K562 (cell line): ENCODE measurements at regions not wholly inside any gene's neighbourhood (a gene's known extent, or its start where the extent isn't known, plus 50 kb on each side); places are given as distances from the start of the nearest gene placed in this dataset.

Experiments
- ATAC-seq: fragments of 200-7000 bp; cut with Tn5 transposase; 3 replicates; pipeline ENCODE4 v1.9.1; 2020; ENCODE audit warnings: moderate library complexity
- BruUV-seq: library from RNA; stranded (reverse); fragments of 400-500 nt; replicated peaks from 2 replicates; lab custom pipeline; 2021; lab: Mats Ljungman, UMichigan
- CTCF ChIA-PET: fragments of 300-600 bp; formaldehyde crosslinking; extraction: SDS; loops from one replicate; lab custom pipeline; 2021; ENCODE audit warnings: low intra/inter-chr PET ratio; lab: Yijun Ruan, JAX
- POLR2A ChIA-PET: fragments of 300-600, 350-650 bp; sonication (Branson Sonifier 250); formaldehyde crosslinking; extraction: SDS; loops from one replicate; lab custom pipeline; 2021; ENCODE audit warnings: antibody characterized with exemption, inconsistent platforms; lab: Yijun Ruan, JAX
- DNase-seq, 4 experiments: peaks; one replicate each; pipeline versions ENCODE4 v3.0.0 to v3.0.0-alpha.2; 2011 to 2018; ENCODE audit warnings: low spot score in 3 of 4, mixed read lengths in 3 of 4; ENCODE audit errors: extremely low read depth in 1 of 4
- FAIRE-seq: peaks from 2 replicates; lab custom pipeline; 2011; peaks lifted over from hg19 to GRCh38; lab: Jason Lieb, UNC
- H2AFZ ChIP-seq: 2 replicates; pipeline ENCODE4 v1.6.0; 2011; ENCODE audit warnings: low read depth, low read length, control low read depth, inconsistent platforms
- H3K27ac ChIP-seq: fragments of 200-600 bp; 3 replicates; pipeline ENCODE4 v1.8.0; 2011; ENCODE audit warnings: low read depth, mild to moderate bottlenecking, control low read depth, inconsistent platforms, low read length, moderate library complexity, mixed read lengths; ENCODE audit errors: extremely low read depth
- H3K27me3 ChIP-seq, 2 experiments: fragments of 300-600 bp in 1 of 2; 2 replicates in 1 of 2; 3 replicates in 1 of 2; pipeline versions ENCODE4 v1.6.0 to v1.8.0; 2011; ENCODE audit warnings: inconsistent platforms in 2 of 2, low read length in 2 of 2, mild to moderate bottlenecking in 1 of 2, mixed read lengths in 1 of 2, moderate library complexity in 1 of 2; ENCODE audit not compliant: control insufficient read depth in 2 of 2, insufficient read depth in 2 of 2
- H3K36me3 ChIP-seq: fragments of 300-600 bp; 3 replicates; pipeline ENCODE4 v1.8.0; 2011; ENCODE audit warnings: mild to moderate bottlenecking, low read length, inconsistent platforms; ENCODE audit not compliant: control insufficient read depth, insufficient read depth
- H3K4me1 ChIP-seq, 2 experiments: fragments of 200-600 bp in 1 of 2; replicated peaks in 1 of 2; 2 replicates in 1 of 2; 3 replicates in 1 of 2; pipeline versions ENCODE4 v1.5.1 to v1.8.0; 2011; ENCODE audit warnings: inconsistent platforms in 2 of 2, low read length in 2 of 2, mild to moderate bottlenecking in 1 of 2, mixed read lengths in 1 of 2, moderate library complexity in 1 of 2; ENCODE audit not compliant: control insufficient read depth in 2 of 2, insufficient read depth in 2 of 2
- H3K4me2 ChIP-seq: 2 replicates; pipeline ENCODE4 v1.6.1; 2011; ENCODE audit warnings: low read length, control low read depth, inconsistent platforms, mixed read lengths; ENCODE audit not compliant: insufficient read depth
- H3K4me3 ChIP-seq: fragments of 200-600 bp; sonication (generic), shearing (Covaris generic); 2 replicates; pipeline ENCODE4 v1.5.1; 2016; ENCODE audit warnings: control low read depth, inconsistent platforms
- H3K79me2 ChIP-seq: fragments of 200-600 bp; 3 replicates; pipeline ENCODE4 v1.8.0; 2011; ENCODE audit warnings: low read length, inconsistent platforms; ENCODE audit not compliant: control insufficient read depth, insufficient read depth
- H3K9ac ChIP-seq, 2 experiments: 2 replicates each; pipeline versions ENCODE4 v1.6.0 to v1.6.1; 2011; ENCODE audit warnings: low read depth in 2 of 2, low read length in 2 of 2, control low read depth in 1 of 2, inconsistent platforms in 1 of 2, mild to moderate bottlenecking in 1 of 2, mixed read lengths in 1 of 2; ENCODE audit not compliant: insufficient read depth in 1 of 2
- H3K9me1 ChIP-seq: one replicate; pipeline ENCODE4 v1.6.0; 2011; ENCODE audit warnings: inconsistent platforms, mild to moderate bottlenecking, low read length, moderate library complexity; ENCODE audit not compliant: control insufficient read depth, insufficient read depth
- H3K9me3 ChIP-seq: replicated peaks from 2 replicates; pipeline ENCODE4 v1.5.1; 2011; ENCODE audit warnings: low read depth, low read length, inconsistent platforms; ENCODE audit not compliant: control insufficient read depth, insufficient read depth
- H4K20me1 ChIP-seq: replicated peaks from 2 replicates; pipeline ENCODE4 v1.6.1; 2011; ENCODE audit warnings: low read length, inconsistent platforms, mixed read lengths; ENCODE audit not compliant: control insufficient read depth, insufficient read depth
- CBX5 ChIP-seq: IDR thresholded peaks from 2 replicates; pipeline ENCODE4 v1.6.1; 2014; ENCODE audit warnings: low read depth, borderline replicate concordance
- HDAC6 ChIP-seq: IDR thresholded peaks from 2 replicates; pipeline ENCODE4 v1.6.1; 2012; ENCODE audit warnings: low read depth, mild to moderate bottlenecking, control low read depth, inconsistent platforms, low read length, moderate library complexity
- KLF10 ChIP-seq: fragments of 250-450 bp; sonication (Bioruptor Pico); IDR thresholded peaks from 2 replicates; pipeline ENCODE4 v1.6.1; 2021; ENCODE audit warnings: matching md5 sums
- TEAD1 ChIP-seq, 2 experiments: fragments of 450-650 bp in 1 of 2; sonication (generic) in 1 of 2; formaldehyde crosslinking; IDR thresholded peaks; 2 replicates each; pipeline versions ENCODE4 v1.4.0 to v1.8.0; 2020 to 2022; ENCODE audit warnings: mild to moderate bottlenecking in 2 of 2, missing genetic modification reagents in 1 of 2
- ZNF707 ChIP-seq: fragments of 250-450 bp; sonication (Bioruptor Pico); conservative IDR thresholded peaks from 2 replicates; pipeline ENCODE4 v1.8.0; 2022; ENCODE audit warnings: inconsistent platforms, mild to moderate bottlenecking, moderate library complexity
- WGBS: fragments of 100-300 bp; shearing (Covaris generic); methylation state at CpG from one replicate; pipeline ENCODE4 v1.1.6; 2016; ENCODE audit warnings: low coverage, mixed read lengths; ENCODE audit not compliant: insufficient coverage; ENCODE audit errors: missing lambda C conversion rate; 5-methylcytosine and 5-hydroxymethylcytosine counted together
- in situ Hi-C: fragments of 300-500 bp; cut with MboI; formaldehyde crosslinking; loops from 4 replicates; pipeline ENCODE4 v1.15.0; 2018; ENCODE audit warnings: inconsistent platforms, mixed read lengths
- intact Hi-C: fragments of 100-400 bp; cut with micrococcal nuclease; formaldehyde crosslinking; loops from 2 replicates; pipeline ENCODE4 v1.14.2; 2022
- TF ChIP-seq, protein P1 (sequence below): fragments of 450-650 bp; IDR thresholded peaks from one replicate; pipeline ENCODE4 v1.6.1; 2018; ENCODE audit warnings: mild to moderate bottlenecking, moderate library complexity; ENCODE audit not compliant: partially characterized antibody

DNA sequence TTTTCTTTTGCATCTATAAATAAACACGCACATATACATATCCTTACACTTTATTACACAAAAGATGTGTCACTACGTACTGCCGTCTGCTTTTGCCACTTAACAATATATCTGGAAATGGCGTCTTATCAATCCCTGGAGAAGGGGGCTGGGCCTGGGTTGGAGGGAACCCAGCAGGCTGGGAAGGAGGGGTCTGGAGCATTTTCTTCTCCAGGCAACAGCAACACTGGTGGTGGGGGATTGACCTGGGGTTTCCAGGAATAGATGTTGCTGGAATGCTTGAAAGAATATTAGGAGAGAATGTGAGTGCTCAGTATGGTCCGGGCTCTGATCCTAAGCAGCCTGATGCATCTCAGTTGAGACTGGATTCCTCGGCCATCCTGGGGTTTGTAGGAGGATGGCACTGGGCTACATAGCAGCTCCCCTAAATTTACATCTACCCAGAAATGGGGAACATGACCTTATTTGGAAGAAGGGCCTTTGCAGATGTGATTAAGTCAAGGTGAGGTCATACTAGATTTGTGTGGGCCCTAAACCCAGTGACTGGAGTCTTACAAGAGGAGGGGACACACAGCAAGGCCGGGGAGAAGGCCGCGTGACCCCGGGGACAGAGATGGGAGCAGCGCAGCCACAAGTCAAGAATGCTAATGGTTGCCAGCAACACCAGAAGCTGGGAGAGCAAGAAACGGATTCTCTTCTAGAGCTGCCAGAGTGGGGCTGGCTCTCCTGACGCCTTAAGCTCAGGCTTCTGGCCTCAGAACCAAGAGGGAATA is 98.6 kb downstream of the SIK1 start:
- peak; percentile 44 for FAIRE-seq
- WGBS = 2% methylated on average over 13 of the region's 13 CpGs

More for the DNA sequence above, 98.6 kb downstream of the SIK1 start:
- H3K27ac ChIP-seq = no peak overlapping the region
- no peak for TF ChIP-seq KLF10 (CRISPR knock-in tag)
- TF ChIP-seq TEAD1 (CRISPR knock-in tag; IDR thresholded peaks at IDR 0.05) = no peak
- TF ChIP-seq, protein P1, sequence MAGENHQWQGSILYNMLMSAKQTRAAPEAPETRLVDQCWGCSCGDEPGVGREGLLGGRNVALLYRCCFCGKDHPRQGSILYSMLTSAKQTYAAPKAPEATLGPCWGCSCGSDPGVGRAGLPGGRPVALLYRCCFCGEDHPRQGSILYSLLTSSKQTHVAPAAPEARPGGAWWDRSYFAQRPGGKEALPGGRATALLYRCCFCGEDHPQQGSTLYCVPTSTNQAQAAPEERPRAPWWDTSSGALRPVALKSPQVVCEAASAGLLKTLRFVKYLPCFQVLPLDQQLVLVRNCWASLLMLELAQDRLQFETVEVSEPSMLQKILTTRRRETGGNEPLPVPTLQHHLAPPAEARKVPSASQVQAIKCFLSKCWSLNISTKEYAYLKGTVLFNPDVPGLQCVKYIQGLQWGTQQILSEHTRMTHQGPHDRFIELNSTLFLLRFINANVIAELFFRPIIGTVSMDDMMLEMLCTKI = no peak
- no peak for TF ChIP-seq CBX5
- TF ChIP-seq ZNF707 = no peak
- TF ChIP-seq HDAC6 = no peak
- CTCF ChIA-PET = no interaction called here
- H3K4me2 ChIP-seq = no peak overlapping the region
- BruUV-seq = no TSS peak
- peaks cover 78 to 88% of the 10 kb centered on the region in 2 experiments for H3K27me3 ChIP-seq
- no peaks in the 10 kb centered on the region for H3K9me3 ChIP-seq
- ATAC-seq (no peak), DNase-seq (no peak)
- POLR2A ChIA-PET = interaction anchor here (0.6 to 1.9 kb wide), 3 partner anchors 13 to 18 kb away, joined by 3 to 8 read pairs (median 3); no protein-coding TSS in a partner anchor
- in situ Hi-C loops (no loop called here), intact Hi-C loops (no loop called here)
- H3K4me1 ChIP-seq = peaks cover 0 to 22% of the 10 kb centered on the region in 2 experiments; a peak in 3 of 5 replicates
- H3K36me3 ChIP-seq = no peaks in the 10 kb centered on the region
- no peak overlapping the region for H2AFZ ChIP-seq
- peaks cover 19% of the 10 kb centered on the region for H4K20me1 ChIP-seq
- H3K79me2 ChIP-seq = no peaks in the 10 kb centered on the region
- H3K9me1 ChIP-seq = no peaks in the 10 kb centered on the region
- no peak overlapping the region for H3K9ac ChIP-seq
- no peak overlapping the region for H3K4me3 ChIP-seq
